Mesendoderm (in vitro differentiated cells): ENCODE measurements at regions not wholly inside any gene's neighbourhood (a gene's known extent, or its start where the extent isn't known, plus 50 kb on each side); places are given as distances from the start of the nearest gene placed in this dataset.
A peak's percentile ranks its signal among the peaks of the same experiment; 100 is the strongest.

Source experiments
- DNase-seq: peaks from one replicate; pipeline ENCODE4 v3.0.0; 2013
- H2AK5ac ChIP-seq: 2 replicates; pipeline ENCODE4 v1.6.1; 2013; ENCODE audit warnings: low read length, inconsistent platforms
- H2BK120ac ChIP-seq: 2 replicates; pipeline ENCODE4 v1.6.1; 2013; ENCODE audit warnings: low read depth, mild to moderate bottlenecking, low read length, moderate library complexity, mixed read lengths
- H2BK15ac ChIP-seq: replicated peaks from 2 replicates; pipeline ENCODE4 v1.6.1; 2013; ENCODE audit warnings: low read depth, mild to moderate bottlenecking, moderate library complexity
- H2BK5ac ChIP-seq: 2 replicates; pipeline ENCODE4 v1.6.1; 2013; ENCODE audit warnings: low read length, inconsistent platforms
- H3K18ac ChIP-seq: 2 replicates; pipeline ENCODE4 v1.6.1; 2013; ENCODE audit warnings: mild to moderate bottlenecking, low read length, mixed read lengths
- H3K23ac ChIP-seq: one replicate; pipeline ENCODE4 v1.6.1; 2013; ENCODE audit warnings: low read length
- H3K27ac ChIP-seq: 2 replicates; pipeline ENCODE4 v1.5.1; 2013; ENCODE audit warnings: low read depth, mild to moderate bottlenecking, inconsistent platforms, low read length, moderate library complexity
- H3K27me3 ChIP-seq: 2 replicates; pipeline ENCODE4 v1.6.1; 2013; ENCODE audit warnings: low read length, control low read depth, mild to moderate bottlenecking, inconsistent platforms; ENCODE audit not compliant: insufficient read depth, poor library complexity
- H3K36me3 ChIP-seq: 2 replicates; pipeline ENCODE4 v1.6.1; 2013; ENCODE audit warnings: low read length, inconsistent platforms; ENCODE audit not compliant: control insufficient read depth, insufficient read depth
- H3K4ac ChIP-seq: one replicate; pipeline ENCODE4 v1.6.1; 2013; ENCODE audit warnings: low read depth, mild to moderate bottlenecking, low read length, moderate library complexity
- H3K4me1 ChIP-seq: 2 replicates; pipeline ENCODE4 v1.6.1; 2013; ENCODE audit warnings: low read depth, low read length, inconsistent platforms; ENCODE audit not compliant: control insufficient read depth
- H3K4me2 ChIP-seq: 2 replicates; pipeline ENCODE4 v1.6.1; 2013; ENCODE audit warnings: low read length
- H3K4me3 ChIP-seq: 2 replicates; pipeline ENCODE4 v1.5.1; 2013; ENCODE audit warnings: mild to moderate bottlenecking, low read length
- H3K56ac ChIP-seq: one replicate; pipeline ENCODE4 v1.6.1; 2013; ENCODE audit warnings: low read length
- H3K79me1 ChIP-seq: 2 replicates; pipeline ENCODE4 v1.6.1; 2013; ENCODE audit warnings: low read length, inconsistent platforms
- H3K79me2 ChIP-seq: 2 replicates; pipeline ENCODE4 v1.6.1; 2013; ENCODE audit warnings: mild to moderate bottlenecking, low read length; ENCODE audit not compliant: control insufficient read depth, insufficient read depth
- H3K9ac ChIP-seq: 2 replicates; pipeline ENCODE4 v1.6.1; 2013; ENCODE audit warnings: low read length, inconsistent platforms
- H4K5ac ChIP-seq: one replicate; pipeline ENCODE4 v1.6.1; 2013; ENCODE audit warnings: low read length
- H4K8ac ChIP-seq: one replicate; pipeline ENCODE4 v1.6.1; 2013; ENCODE audit warnings: low read depth, mild to moderate bottlenecking, control low read depth, low read length, moderate library complexity
- WGBS: extraction: QIAGEN DNeasy Blood & Tissue Kit; methylation state at CpG from one replicate; pipeline ENCODE4 v1.1.7; 2013; ENCODE audit warnings: low lambda C conversion rate, missing lambda C conversion rate; ENCODE audit not compliant: insufficient coverage; ENCODE audit errors: extremely low coverage; 5-methylcytosine and 5-hydroxymethylcytosine counted together

DNA sequence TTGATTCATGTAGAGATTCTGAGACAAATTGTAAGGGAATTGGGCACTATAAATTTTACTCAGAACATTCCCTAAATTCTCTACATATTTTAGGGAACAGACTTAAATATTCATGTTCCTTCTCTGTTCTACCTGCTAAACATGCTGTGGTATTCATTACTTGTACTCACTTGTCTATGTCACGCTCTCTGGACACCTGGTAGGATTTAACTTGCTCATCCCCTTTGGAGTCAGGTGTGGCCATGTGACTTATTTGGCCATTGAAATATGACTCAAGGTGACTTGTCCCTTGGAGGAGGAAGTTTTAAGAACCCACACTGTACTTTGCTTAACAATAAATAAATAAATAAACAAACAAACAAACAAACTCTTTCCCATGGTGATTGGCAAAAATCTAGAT lies 2258.8 kb upstream of the WWC1 start:
- no peak overlapping the region for H3K4me3 ChIP-seq
- no peak overlapping the region for H3K56ac ChIP-seq
- no peak overlapping the region for H4K5ac ChIP-seq
- no peak overlapping the region for H3K9ac ChIP-seq
- no peak overlapping the region for H2AK5ac ChIP-seq
- no peak overlapping the region for H2BK120ac ChIP-seq
- no peak overlapping the region for H3K4ac ChIP-seq
- H3K4me1 ChIP-seq, result no peaks in the 10 kb centered on the region
- H3K27ac ChIP-seq, result no peak overlapping the region
- no peak overlapping the region for H3K23ac ChIP-seq
- H2BK5ac ChIP-seq, result no peak overlapping the region
- no peak overlapping the region for H2BK15ac ChIP-seq
- DNase-seq, result peak; percentile 6
- H3K79me2 ChIP-seq, result no peaks in the 10 kb centered on the region
- no peaks in the 10 kb centered on the region for H3K36me3 ChIP-seq
- WGBS, result no CpG with 5 or more reads among the region's 1 CpG
- no peak overlapping the region for H3K4me2 ChIP-seq
- no peaks in the 10 kb centered on the region for H3K79me1 ChIP-seq
- no peak overlapping the region for H4K8ac ChIP-seq
- H3K27me3 ChIP-seq, result no peaks in the 10 kb centered on the region
- H3K18ac ChIP-seq, result no peak overlapping the region

DNA sequence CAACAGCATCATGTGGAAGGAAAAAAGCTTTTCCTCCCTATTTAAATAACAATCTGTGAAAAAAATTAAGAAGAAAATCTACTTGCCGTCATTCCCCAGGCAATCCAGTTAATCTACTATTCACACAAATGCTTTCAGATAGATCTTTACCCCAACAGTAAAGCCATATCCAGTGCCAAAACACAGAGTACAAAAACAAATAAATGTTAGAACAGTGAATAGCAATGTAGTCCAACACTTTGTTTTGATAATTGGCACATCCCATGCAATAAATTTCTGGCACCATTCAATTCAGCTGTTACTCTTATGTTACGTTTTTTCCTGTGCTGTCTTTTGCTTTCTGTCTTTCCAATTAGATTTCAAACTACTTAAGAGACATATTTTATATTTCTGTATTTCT lies 2245.5 kb upstream of the WWC1 start:
- Histone ChIP-seq H3K27ac (no peak overlapping the region), H2BK5ac (no peak overlapping the region), H3K4me3 (no peak overlapping the region), H3K4ac (no peak overlapping the region), H3K18ac (no peak overlapping the region), H2BK15ac (no peak overlapping the region), H3K4me2 (no peak overlapping the region), H4K5ac (no peak overlapping the region), H3K4me1 (no peaks in the 10 kb centered on the region), H3K56ac (no peak overlapping the region), H3K27me3 (no peaks in the 10 kb centered on the region), H4K8ac (no peak overlapping the region), H2AK5ac (no peak overlapping the region), H2BK120ac (no peak overlapping the region), H3K79me1 (no peaks in the 10 kb centered on the region), H3K36me3 (no peaks in the 10 kb centered on the region), H3K23ac (no peak overlapping the region), H3K79me2 (no peaks in the 10 kb centered on the region), H3K9ac (no peak overlapping the region)
- WGBS, result no CpG with 5 or more reads among the region's 2 CpGs
- DNase-seq, result no peak

DNA sequence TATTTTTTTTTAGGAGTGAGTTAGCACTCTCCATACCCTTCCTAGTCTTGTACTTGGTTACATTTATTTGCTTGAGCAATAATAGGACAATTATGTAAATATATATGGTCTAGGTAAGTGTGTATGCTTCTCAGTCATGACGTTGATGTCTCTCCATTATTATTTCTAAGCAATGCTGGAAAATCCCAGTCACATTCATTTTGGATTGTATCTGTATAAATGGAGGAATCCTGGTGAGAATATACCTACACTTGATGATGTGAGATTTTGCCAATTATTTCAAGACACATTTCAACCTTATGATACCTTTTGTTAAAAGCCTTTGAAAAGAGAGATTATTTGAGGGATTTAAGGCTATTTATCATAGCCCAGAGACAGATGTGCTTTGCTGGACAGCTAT lies 2244.5 kb upstream of the WWC1 start:
- Histone ChIP-seq H4K5ac (no peak overlapping the region), H3K23ac (no peak overlapping the region), H3K4me2 (no peak overlapping the region), H3K27ac (no peak overlapping the region), H3K56ac (no peak overlapping the region), H3K79me1 (no peaks in the 10 kb centered on the region), H3K79me2 (no peaks in the 10 kb centered on the region), H4K8ac (no peak overlapping the region), H2BK120ac (no peak overlapping the region), H3K4ac (no peak overlapping the region), H3K18ac (no peak overlapping the region), H2BK15ac (no peak overlapping the region), H3K27me3 (no peaks in the 10 kb centered on the region), H3K9ac (no peak overlapping the region), H3K4me1 (no peaks in the 10 kb centered on the region), H3K4me3 (no peak overlapping the region), H2BK5ac (no peak overlapping the region), H2AK5ac (no peak overlapping the region), H3K36me3 (no peaks in the 10 kb centered on the region)
- no peak for DNase-seq
- no CpG with 5 or more reads among the region's 1 CpG for WGBS

- Histone ChIP-seq H3K23ac (no peak overlapping the region), H2AK5ac (no peak overlapping the region), H2BK5ac (no peak overlapping the region), H3K79me1 (no peaks in the 10 kb centered on the region), H3K4me1 (no peaks in the 10 kb centered on the region), H4K8ac (no peak overlapping the region), H3K4me2 (no peak overlapping the region), H2BK15ac (no peak overlapping the region), H3K27me3 (no peaks in the 10 kb centered on the region), H3K4me3 (no peak overlapping the region), H3K79me2 (no peaks in the 10 kb centered on the region), H3K9ac (no peak overlapping the region), H3K27ac (no peak overlapping the region), H3K4ac (no peak overlapping the region), H4K5ac (no peak overlapping the region), H2BK120ac (no peak overlapping the region), H3K56ac (no peak overlapping the region), H3K18ac (no peak overlapping the region), H3K36me3 (no peaks in the 10 kb centered on the region)
- no peak for DNase-seq
- no CpG with 5 or more reads among the region's 4 CpGs for WGBS
These were observed 2240.9 kb upstream of the WWC1 start for GRCh38 chr5:166050531-166050930.

DNA sequence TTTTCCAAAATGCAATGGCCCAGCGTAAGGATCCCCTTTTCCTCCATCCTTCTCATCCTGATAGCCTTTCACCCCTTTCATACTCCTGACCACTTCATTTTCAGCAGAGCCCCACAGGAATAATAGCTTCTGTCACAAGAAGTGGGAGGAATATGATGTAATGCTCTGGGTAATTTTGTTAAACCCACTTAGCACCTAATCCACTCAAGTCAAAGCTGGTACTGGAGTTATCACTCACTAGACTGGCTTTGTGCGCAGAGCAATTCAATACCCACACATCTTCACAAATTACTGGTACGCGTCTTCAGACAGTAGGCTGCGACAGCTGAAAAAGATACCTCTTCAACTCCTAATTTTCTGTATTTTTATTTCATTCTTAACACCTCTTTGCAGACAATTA lies 2232.8 kb upstream of the WWC1 start:
- H3K27me3 ChIP-seq, result no peaks in the 10 kb centered on the region
- H3K79me1 ChIP-seq, result no peaks in the 10 kb centered on the region
- no peaks in the 10 kb centered on the region for H3K79me2 ChIP-seq
- no peak overlapping the region for H3K4me3 ChIP-seq
- H3K4ac ChIP-seq, result no peak overlapping the region
- DNase-seq, result no peak
- H4K5ac ChIP-seq, result no peak overlapping the region
- no peak overlapping the region for H3K9ac ChIP-seq
- H3K56ac ChIP-seq, result no peak overlapping the region
- no peak overlapping the region for H2AK5ac ChIP-seq
- H2BK15ac ChIP-seq, result no peak overlapping the region
- H3K4me1 ChIP-seq, result no peaks in the 10 kb centered on the region
- no peak overlapping the region for H3K23ac ChIP-seq
- H2BK5ac ChIP-seq, result no peak overlapping the region
- WGBS, result no CpG with 5 or more reads among the region's 5 CpGs
- no peak overlapping the region for H3K4me2 ChIP-seq
- no peak overlapping the region for H2BK120ac ChIP-seq
- no peak overlapping the region for H3K18ac ChIP-seq
- no peak overlapping the region for H4K8ac ChIP-seq
- H3K27ac ChIP-seq, result no peak overlapping the region
- no peaks in the 10 kb centered on the region for H3K36me3 ChIP-seq

GRCh38 chr5:166062094-166062493 lies 2229.4 kb upstream of the WWC1 start:
- H3K79me1 ChIP-seq, result no peaks in the 10 kb centered on the region
- no CpG with 5 or more reads among the region's 1 CpG for WGBS
- H2BK15ac ChIP-seq, result no peak overlapping the region
- no peak overlapping the region for H2BK5ac ChIP-seq
- no peak overlapping the region for H4K8ac ChIP-seq
- no peak overlapping the region for H2BK120ac ChIP-seq
- no peak overlapping the region for H3K27ac ChIP-seq
- H3K4me2 ChIP-seq, result no peak overlapping the region
- H3K79me2 ChIP-seq, result no peaks in the 10 kb centered on the region
- H3K4me1 ChIP-seq, result no peaks in the 10 kb centered on the region
- H3K23ac ChIP-seq, result no peak overlapping the region
- H3K36me3 ChIP-seq, result no peaks in the 10 kb centered on the region
- no peak overlapping the region for H2AK5ac ChIP-seq
- no peak overlapping the region for H3K56ac ChIP-seq
- H3K4me3 ChIP-seq, result no peak overlapping the region
- DNase-seq, result no peak
- no peaks in the 10 kb centered on the region for H3K27me3 ChIP-seq
- no peak overlapping the region for H3K9ac ChIP-seq
- H3K18ac ChIP-seq, result no peak overlapping the region
- H3K4ac ChIP-seq, result no peak overlapping the region
- H4K5ac ChIP-seq, result no peak overlapping the region
